SK-N-SH (cell line): ENCODE measurements at regions not wholly inside any gene's neighbourhood (a gene's known extent, or its start where the extent isn't known, plus 50 kb on each side); places are given as distances from the start of the nearest gene placed in this dataset.

Source experiments
- CTCF ChIA-PET: fragments of 300-600, 350-600 bp; formaldehyde crosslinking; extraction: SDS; loops from one replicate; lab custom pipeline; 2021; lab: Yijun Ruan, JAX
- POLR2A ChIA-PET: fragments of 350-600 bp; sonication (Branson Sonifier 250); formaldehyde crosslinking; extraction: SDS; loops from one replicate; lab custom pipeline; 2020; ENCODE audit warnings: antibody characterized with exemption, inconsistent platforms; lab: Yijun Ruan, JAX
- DNase-seq: peaks from one replicate; pipeline ENCODE4 v3.0.0; 2012
- H2AFZ ChIP-seq: fragments of 200-600 bp; sonication (generic); 2 replicates; pipeline ENCODE4 v1.8.1; 2016; ENCODE audit warnings: antibody characterized with exemption, mild to moderate bottlenecking, low read depth
- H3F3A ChIP-seq: fragments of 200-600 bp; sonication (generic); replicated peaks from 2 replicates; pipeline ENCODE3; 2016; ENCODE audit warnings: antibody characterized with exemption, mild to moderate bottlenecking; ENCODE audit not compliant: insufficient read depth
- H3K27ac ChIP-seq, 2 experiments: fragments of 200-500 bp in 1 of 2; fragments of 200-600 bp in 1 of 2; sonication (Bioruptor generic) in 1 of 2; sonication (generic), shearing (Covaris generic) in 1 of 2; 2 replicates each; pipeline versions ENCODE4 v1.5.1 to v1.6.1; 2014 to 2016; ENCODE audit warnings: low read depth in 2 of 2, inconsistent platforms in 1 of 2, low read length in 1 of 2, mild to moderate bottlenecking in 1 of 2, mixed read lengths in 1 of 2
- H3K27me3 ChIP-seq: fragments of 200-600 bp; sonication (generic), shearing (Covaris generic); 2 replicates; pipeline ENCODE4 v1.6.1; 2016; ENCODE audit warnings: mixed run types; ENCODE audit not compliant: insufficient read depth
- H3K36me3 ChIP-seq, 2 experiments: fragments of 200-500 bp in 1 of 2; fragments of 200-600 bp in 1 of 2; sonication (Bioruptor generic) in 1 of 2; sonication (generic) in 1 of 2; replicated peaks in 1 of 2; 2 replicates each; pipeline versions ENCODE3 to v1.5.1; 2014 to 2016; ENCODE audit warnings: low read length in 1 of 2, mild to moderate bottlenecking in 1 of 2; ENCODE audit not compliant: insufficient read depth in 2 of 2, control insufficient read depth in 1 of 2
- H3K4me1 ChIP-seq, 2 experiments: fragments of 200-500 bp in 1 of 2; fragments of 200-600 bp in 1 of 2; sonication (Bioruptor generic) in 1 of 2; sonication (generic), shearing (Covaris generic) in 1 of 2; 2 replicates each; pipeline versions ENCODE4 v1.5.1 to v1.6.1; 2014 to 2016; ENCODE audit warnings: low read depth in 1 of 2, low read length in 1 of 2, mixed run types in 1 of 2; ENCODE audit not compliant: insufficient read depth in 2 of 2, control insufficient read depth in 1 of 2
- H3K4me2 ChIP-seq: fragments of 200-600 bp; sonication (generic), shearing (Covaris generic); 2 replicates; pipeline ENCODE4 v1.6.1; 2017; ENCODE audit warnings: mixed run types
- H3K4me3 ChIP-seq, 2 experiments: fragments of 200-500 bp in 1 of 2; fragments of 200-600 bp in 1 of 2; sonication (Bioruptor generic) in 1 of 2; sonication (generic), shearing (Covaris generic) in 1 of 2; 2 replicates each; pipeline versions ENCODE4 v1.5.1 to v1.8.1; 2014 to 2016; ENCODE audit warnings: low read depth in 2 of 2, inconsistent platforms in 1 of 2, low read length in 1 of 2, mild to moderate bottlenecking in 1 of 2, mixed read lengths in 1 of 2, moderate library complexity in 1 of 2
- H3K79me2 ChIP-seq: fragments of 200-600 bp; sonication (generic); 2 replicates; pipeline ENCODE4 v1.8.1; 2017; ENCODE audit warnings: mild to moderate bottlenecking; ENCODE audit not compliant: insufficient read depth
- H3K9ac ChIP-seq: fragments of 200-600 bp; sonication (generic); 2 replicates; pipeline ENCODE4 v1.6.1; 2017; ENCODE audit warnings: mixed run types
- H3K9me2 ChIP-seq: fragments of 200-600 bp; sonication (generic); 2 replicates; pipeline ENCODE4 v1.6.1; 2017; ENCODE audit warnings: mixed run types
- H3K9me3 ChIP-seq: fragments of 200-600 bp; sonication (generic); 2 replicates; pipeline ENCODE4 v1.6.1; 2017; ENCODE audit warnings: mixed run types, mild to moderate bottlenecking, moderate library complexity
- H4K20me1 ChIP-seq: fragments of 200-600 bp; sonication (generic); 2 replicates; pipeline ENCODE4 v1.6.1; 2017; ENCODE audit warnings: mild to moderate bottlenecking, mixed run types; ENCODE audit not compliant: insufficient read depth
- CTCF ChIP-seq: fragments of 200-600 bp; sonication (generic); IDR thresholded peaks from 2 replicates; pipeline ENCODE4 v1.6.1; 2017; ENCODE audit warnings: antibody characterized with exemption, mild to moderate bottlenecking, moderate library complexity
- ELF1 ChIP-seq: IDR thresholded peaks from 2 replicates; pipeline ENCODE4 v1.4.0; 2012
- EP300 ChIP-seq, 2 experiments: IDR thresholded peaks; 2 replicates each; pipeline versions ENCODE4 v1.4.0 to v1.6.1; 2012; ENCODE audit warnings: borderline replicate concordance in 1 of 2, low read depth in 1 of 2, low read length in 1 of 2
- EZH2phosphoT487 ChIP-seq: fragments of 200-600 bp; sonication (generic); IDR thresholded peaks from 2 replicates; pipeline ENCODE4 v1.6.1; 2017; ENCODE audit warnings: low read depth, mixed run types, mild to moderate bottlenecking, antibody characterized with exemption, moderate library complexity, borderline replicate concordance
- FOSL2 ChIP-seq: IDR thresholded peaks from 2 replicates; pipeline ENCODE4 v1.4.0; 2012; ENCODE audit warnings: low read depth, mild to moderate bottlenecking, moderate library complexity, borderline replicate concordance
- FOXM1 ChIP-seq: IDR thresholded peaks from 2 replicates; pipeline ENCODE4 v1.4.0; 2012; ENCODE audit warnings: low read depth, mild to moderate bottlenecking
- GABPA ChIP-seq: IDR thresholded peaks from 2 replicates; pipeline ENCODE4 v1.4.0; 2012; ENCODE audit warnings: low read depth, mild to moderate bottlenecking
- MAX ChIP-seq: IDR thresholded peaks from 2 replicates; pipeline ENCODE4 v1.4.0; 2012; ENCODE audit warnings: low read depth
- MXI1 ChIP-seq: IDR thresholded peaks from 2 replicates; pipeline ENCODE4 v1.6.1; 2012; ENCODE audit warnings: mild to moderate bottlenecking, low read depth, low read length, improper control_type of control experiment
- NFIC ChIP-seq: IDR thresholded peaks from 2 replicates; pipeline ENCODE4 v1.4.0; 2012; ENCODE audit warnings: borderline replicate concordance
- NRF1 ChIP-seq: IDR thresholded peaks from 2 replicates; pipeline ENCODE4 v1.6.1; 2012; ENCODE audit warnings: low read depth, mild to moderate bottlenecking, low read length
- POLR2AphosphoS5 ChIP-seq: IDR thresholded peaks from 2 replicates; pipeline ENCODE4 v1.6.1; 2012; ENCODE audit warnings: low read depth, low read length
- RAD21 ChIP-seq: IDR thresholded peaks from 2 replicates; pipeline ENCODE4 v1.6.1; 2012; ENCODE audit warnings: mild to moderate bottlenecking, low read length
- RCOR1 ChIP-seq: fragments of 150-350 bp; IDR thresholded peaks from 2 replicates; pipeline ENCODE4 v1.6.1; 2017; ENCODE audit warnings: antibody characterized with exemption, low read length
- RXRA ChIP-seq: IDR thresholded peaks from 2 replicates; pipeline ENCODE4 v1.4.0; 2012; ENCODE audit warnings: low read depth, mild to moderate bottlenecking, borderline replicate concordance
- SIN3A ChIP-seq: IDR thresholded peaks from 2 replicates; pipeline ENCODE4 v1.6.1; 2012; ENCODE audit warnings: low read depth, mild to moderate bottlenecking, low read length, moderate library complexity, borderline replicate concordance
- SMC3 ChIP-seq: IDR thresholded peaks from 2 replicates; pipeline ENCODE4 v1.6.1; 2012; ENCODE audit warnings: low read depth, low read length, improper control_type of control experiment
- TCF12 ChIP-seq: IDR thresholded peaks from 2 replicates; pipeline ENCODE4 v1.4.0; 2012
- USF1 ChIP-seq: IDR thresholded peaks from 2 replicates; pipeline ENCODE4 v1.4.0; 2012; ENCODE audit warnings: low read depth, borderline replicate concordance
- WGBS: methylation state at CpG from one replicate; pipeline ENCODE4 v1.1.6; 2017; ENCODE audit warnings: low lambda C conversion rate; 5-methylcytosine and 5-hydroxymethylcytosine counted together
- TF ChIP-seq, protein P1 (sequence below): IDR thresholded peaks from 2 replicates; pipeline ENCODE4 v1.4.0; 2012; ENCODE audit warnings: low read depth, borderline replicate concordance
- TF ChIP-seq, protein P2 (sequence below): fragments of 150-350 bp; IDR thresholded peaks from 2 replicates; pipeline ENCODE4 v1.6.1; 2017; ENCODE audit warnings: antibody characterized with exemption, low read length, low read depth, borderline replicate concordance

- ChIA-PET POLR2A (no interaction called here), CTCF (no interaction called here)
- Histone ChIP-seq H2AFZ (no peak overlapping the region), H3K27me3 (no peaks in the 10 kb centered on the region), H3F3A (no peaks in the 10 kb centered on the region), H4K20me1 (no peaks in the 10 kb centered on the region), H3K4me3 (no peak overlapping the region), H3K27ac (no peak overlapping the region), H3K4me2 (no peak overlapping the region), H3K79me2 (no peaks in the 10 kb centered on the region), H3K36me3 (no peaks in the 10 kb centered on the region), H3K9me3 (no peaks in the 10 kb centered on the region), H3K9ac (no peak overlapping the region), H3K9me2 (no peaks in the 10 kb centered on the region), H3K4me1 (peaks cover 0 to 7% of the 10 kb centered on the region in 2 experiments; a peak in 3 of 4 replicates)
- 72% methylated on average over 5 of the region's 5 CpGs for WGBS
- DNase-seq = no peak
- no peak for TF ChIP-seq EZH2phosphoT487
- TF ChIP-seq RCOR1 = no peak
- TF ChIP-seq, protein P1, sequence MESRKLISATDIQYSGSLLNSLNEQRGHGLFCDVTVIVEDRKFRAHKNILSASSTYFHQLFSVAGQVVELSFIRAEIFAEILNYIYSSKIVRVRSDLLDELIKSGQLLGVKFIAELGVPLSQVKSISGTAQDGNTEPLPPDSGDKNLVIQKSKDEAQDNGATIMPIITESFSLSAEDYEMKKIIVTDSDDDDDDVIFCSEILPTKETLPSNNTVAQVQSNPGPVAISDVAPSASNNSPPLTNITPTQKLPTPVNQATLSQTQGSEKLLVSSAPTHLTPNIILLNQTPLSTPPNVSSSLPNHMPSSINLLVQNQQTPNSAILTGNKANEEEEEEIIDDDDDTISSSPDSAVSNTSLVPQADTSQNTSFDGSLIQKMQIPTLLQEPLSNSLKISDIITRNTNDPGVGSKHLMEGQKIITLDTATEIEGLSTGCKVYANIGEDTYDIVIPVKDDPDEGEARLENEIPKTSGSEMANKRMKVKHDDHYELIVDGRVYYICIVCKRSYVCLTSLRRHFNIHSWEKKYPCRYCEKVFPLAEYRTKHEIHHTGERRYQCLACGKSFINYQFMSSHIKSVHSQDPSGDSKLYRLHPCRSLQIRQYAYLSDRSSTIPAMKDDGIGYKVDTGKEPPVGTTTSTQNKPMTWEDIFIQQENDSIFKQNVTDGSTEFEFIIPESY = no peak
- TF ChIP-seq USF1 = no peak
- TF ChIP-seq NRF1 = no peak
- TF ChIP-seq SIN3A = no peak
- TF ChIP-seq, all 33 proteins: peak for 0
Measured at GRCh38 chr18:56191334-56191733, 447.1 kb downstream of the TXNL1 start.

DNA sequence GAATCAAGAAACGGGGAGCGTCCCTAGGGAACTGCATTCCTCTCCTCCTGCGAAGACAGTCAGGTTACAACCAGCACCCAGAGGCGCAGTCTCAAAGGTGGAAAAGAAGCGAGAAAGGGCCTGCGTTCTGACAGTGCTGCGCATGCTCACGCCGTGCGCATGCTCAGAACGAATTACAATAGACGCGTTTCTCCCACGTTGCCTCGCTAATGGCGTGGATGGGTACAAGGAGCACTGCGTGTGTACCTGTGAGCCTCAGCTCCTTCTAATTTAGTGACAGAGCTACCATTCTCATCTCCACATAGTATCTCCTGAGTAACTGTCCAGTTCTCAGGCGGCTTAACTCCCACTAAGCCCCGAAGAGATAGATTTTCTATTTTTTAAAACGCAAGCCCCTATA is 448.8 kb downstream of the TXNL1 start:
- Histone ChIP-seq H3K27me3 (no peaks in the 10 kb centered on the region), H3K9me2 (no peaks in the 10 kb centered on the region), H3K4me2 (no peak overlapping the region), H3K4me1 (peaks cover 0 to 7% of the 10 kb centered on the region in 2 experiments; a peak in 2 of 4 replicates), H3K36me3 (no peaks in the 10 kb centered on the region), H3F3A (no peaks in the 10 kb centered on the region), H4K20me1 (no peaks in the 10 kb centered on the region), H3K9me3 (no peaks in the 10 kb centered on the region), H3K27ac (no peak overlapping the region; a peak in 1 of 4 replicates), H3K79me2 (no peaks in the 10 kb centered on the region), H3K4me3 (no peak overlapping the region), H2AFZ (no peak overlapping the region), H3K9ac (no peak overlapping the region)
- 90% methylated on average over 20 of the region's 20 CpGs for WGBS
- POLR2A ChIA-PET = no interaction called here
- CTCF ChIA-PET = interaction anchor here (1.3 to 1.4 kb wide), 2 partner anchors 12 to 55 kb away, joined by 3 to 4 read pairs; no protein-coding TSS in a partner anchor
- no peak for DNase-seq
- TF ChIP-seq NFIC = no peak
- TF ChIP-seq, protein P2, sequence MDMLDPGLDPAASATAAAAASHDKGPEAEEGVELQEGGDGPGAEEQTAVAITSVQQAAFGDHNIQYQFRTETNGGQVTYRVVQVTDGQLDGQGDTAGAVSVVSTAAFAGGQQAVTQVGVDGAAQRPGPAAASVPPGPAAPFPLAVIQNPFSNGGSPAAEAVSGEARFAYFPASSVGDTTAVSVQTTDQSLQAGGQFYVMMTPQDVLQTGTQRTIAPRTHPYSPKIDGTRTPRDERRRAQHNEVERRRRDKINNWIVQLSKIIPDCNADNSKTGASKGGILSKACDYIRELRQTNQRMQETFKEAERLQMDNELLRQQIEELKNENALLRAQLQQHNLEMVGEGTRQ = no peak
- no peak for TF ChIP-seq MAX
- no peak for TF ChIP-seq EP300 (IDR thresholded peaks at IDR 0.05; ENCODE audit: borderline replicate concordance in 1 of 2, low read depth in 1 of 2, low read length in 1 of 2)
- TF ChIP-seq CTCF = no peak
- TF ChIP-seq EZH2phosphoT487 = no peak
- TF ChIP-seq RAD21 = no peak
- TF ChIP-seq TCF12 = no peak
- TF ChIP-seq, protein P1 = no peak
- TF ChIP-seq SIN3A = no peak
- no peak for TF ChIP-seq RCOR1
- TF ChIP-seq SMC3 = no peak
- TF ChIP-seq FOSL2 = no peak
- TF ChIP-seq GABPA = no peak
- no peak for TF ChIP-seq MXI1
- TF ChIP-seq POLR2AphosphoS5 = no peak
- TF ChIP-seq ELF1 = no peak
- no peak for TF ChIP-seq FOXM1
- TF ChIP-seq RXRA = no peak
